VCaP (cell line): ENCODE measurements at regions not wholly inside any gene's neighbourhood (a gene's known extent, or its start where the extent isn't known, plus 50 kb on each side); places are given as distances from the start of the nearest gene placed in this dataset.

ENCODE experiments used
- H3K27ac ChIP-seq: fragments of 450-650 bp; 2 replicates; pipeline ENCODE4 v1.5.1; 2017
- TF ChIP-seq, protein P1 (sequence below): fragments of 450-650 bp; conservative IDR thresholded peaks from 2 replicates; pipeline ENCODE4 v1.5.1; 2017; ENCODE audit warnings: mild to moderate bottlenecking, moderate library complexity

DNA sequence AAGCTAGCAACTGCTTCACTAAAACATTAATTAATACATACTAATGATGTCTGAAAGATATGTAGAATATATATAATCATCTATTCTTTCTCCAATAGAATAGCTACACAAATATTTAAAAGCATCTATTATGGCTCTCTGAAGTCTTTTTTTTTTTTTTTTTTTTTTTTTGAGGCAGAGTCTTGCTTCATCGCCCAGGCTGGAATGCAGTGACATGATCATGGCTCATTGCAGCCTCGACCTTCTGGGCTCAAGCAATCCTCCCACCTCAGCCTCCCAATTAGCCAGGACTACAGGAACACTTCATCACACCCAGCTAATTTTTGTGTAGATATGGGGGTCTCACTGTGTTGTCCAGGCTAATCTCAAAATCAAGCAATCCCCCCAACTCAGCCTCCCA is 120.4 kb upstream of the KYNU start:
- TF ChIP-seq, protein P1, sequence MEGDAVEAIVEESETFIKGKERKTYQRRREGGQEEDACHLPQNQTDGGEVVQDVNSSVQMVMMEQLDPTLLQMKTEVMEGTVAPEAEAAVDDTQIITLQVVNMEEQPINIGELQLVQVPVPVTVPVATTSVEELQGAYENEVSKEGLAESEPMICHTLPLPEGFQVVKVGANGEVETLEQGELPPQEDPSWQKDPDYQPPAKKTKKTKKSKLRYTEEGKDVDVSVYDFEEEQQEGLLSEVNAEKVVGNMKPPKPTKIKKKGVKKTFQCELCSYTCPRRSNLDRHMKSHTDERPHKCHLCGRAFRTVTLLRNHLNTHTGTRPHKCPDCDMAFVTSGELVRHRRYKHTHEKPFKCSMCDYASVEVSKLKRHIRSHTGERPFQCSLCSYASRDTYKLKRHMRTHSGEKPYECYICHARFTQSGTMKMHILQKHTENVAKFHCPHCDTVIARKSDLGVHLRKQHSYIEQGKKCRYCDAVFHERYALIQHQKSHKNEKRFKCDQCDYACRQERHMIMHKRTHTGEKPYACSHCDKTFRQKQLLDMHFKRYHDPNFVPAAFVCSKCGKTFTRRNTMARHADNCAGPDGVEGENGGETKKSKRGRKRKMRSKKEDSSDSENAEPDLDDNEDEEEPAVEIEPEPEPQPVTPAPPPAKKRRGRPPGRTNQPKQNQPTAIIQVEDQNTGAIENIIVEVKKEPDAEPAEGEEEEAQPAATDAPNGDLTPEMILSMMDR: no peak
- H3K27ac ChIP-seq: no peak overlapping the region

DNA sequence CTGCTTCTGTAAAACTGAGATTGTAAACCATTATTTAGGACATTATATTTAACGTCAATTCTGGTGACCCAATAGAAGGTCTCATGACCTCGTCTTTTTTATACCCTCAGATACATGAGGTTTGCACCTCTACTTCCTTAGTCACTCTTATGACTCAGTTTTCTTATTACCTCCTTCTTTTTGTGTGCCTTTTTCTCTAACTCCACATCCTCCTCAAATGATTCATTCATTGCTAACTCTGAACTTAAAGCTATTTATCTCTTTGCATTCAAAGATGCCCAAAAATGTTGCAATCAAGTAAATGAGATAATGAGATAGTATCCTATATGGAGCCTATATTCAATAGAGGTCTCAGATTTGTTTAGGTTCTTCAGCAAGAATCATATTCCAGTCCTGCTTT is 121.0 kb upstream of the KYNU start:
- H3K27ac ChIP-seq: no peak overlapping the region
- TF ChIP-seq, protein P1: no peak

DNA sequence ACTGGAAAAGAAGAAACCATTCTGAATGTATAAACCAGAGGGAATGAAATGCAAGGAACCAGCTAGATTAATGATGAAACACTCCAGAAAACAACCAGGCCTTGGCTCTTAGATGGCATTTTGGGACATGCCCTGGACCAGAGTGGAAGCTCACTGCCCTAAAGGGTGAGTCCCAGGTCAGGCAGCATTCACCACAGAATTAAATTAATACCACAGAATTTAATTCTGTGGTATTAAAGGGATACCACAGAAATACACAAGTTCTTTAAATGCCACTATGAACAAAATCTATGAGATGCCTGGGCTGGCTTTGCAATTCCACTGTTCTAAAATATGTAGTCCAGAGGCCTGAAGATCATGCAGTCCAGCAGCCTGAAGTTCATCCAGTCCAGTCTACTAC is 122.3 kb upstream of the KYNU start:
- no peak overlapping the region for H3K27ac ChIP-seq
- TF ChIP-seq, protein P1: no peak

DNA sequence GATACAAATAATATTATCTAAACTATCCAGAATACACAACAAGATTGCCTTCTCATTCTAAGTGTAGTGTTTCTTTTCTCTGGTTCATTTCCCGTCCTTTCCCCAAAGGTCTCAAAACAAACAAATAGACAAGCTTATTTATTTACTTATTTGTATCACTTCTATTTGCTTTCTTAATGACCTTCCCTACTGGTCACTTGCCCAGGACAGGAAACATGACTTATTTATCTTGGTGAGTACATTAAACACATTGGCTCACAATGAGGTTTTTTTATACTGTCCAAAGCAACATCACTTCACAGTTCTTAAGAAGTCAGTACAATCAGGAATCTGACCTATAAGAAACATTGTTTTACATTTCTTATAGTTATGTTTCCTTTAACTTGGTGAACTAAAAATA is 123.3 kb upstream of the KYNU start:
- TF ChIP-seq, protein P1: no peak
- H3K27ac ChIP-seq: no peak overlapping the region

DNA sequence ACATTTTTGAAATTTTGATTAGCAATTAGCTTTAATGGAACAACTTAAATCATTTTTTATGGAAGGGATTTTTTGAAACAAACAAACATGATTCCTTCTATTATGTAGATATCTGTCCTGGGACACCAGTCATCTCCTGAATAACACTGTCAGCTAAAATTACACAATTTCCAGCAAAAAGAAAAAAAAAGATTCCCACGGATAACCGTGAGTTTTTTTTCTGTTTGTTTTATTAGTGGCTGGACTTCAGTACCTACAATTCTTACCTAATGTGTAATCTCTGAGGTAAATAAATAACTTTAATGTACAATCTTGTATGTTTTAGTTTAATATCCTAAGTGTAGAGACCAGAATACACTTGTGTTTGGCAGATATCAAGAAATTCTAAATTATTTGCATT is 126.6 kb upstream of the KYNU start:
- H3K27ac ChIP-seq: no peak overlapping the region
- TF ChIP-seq, protein P1: no peak

DNA sequence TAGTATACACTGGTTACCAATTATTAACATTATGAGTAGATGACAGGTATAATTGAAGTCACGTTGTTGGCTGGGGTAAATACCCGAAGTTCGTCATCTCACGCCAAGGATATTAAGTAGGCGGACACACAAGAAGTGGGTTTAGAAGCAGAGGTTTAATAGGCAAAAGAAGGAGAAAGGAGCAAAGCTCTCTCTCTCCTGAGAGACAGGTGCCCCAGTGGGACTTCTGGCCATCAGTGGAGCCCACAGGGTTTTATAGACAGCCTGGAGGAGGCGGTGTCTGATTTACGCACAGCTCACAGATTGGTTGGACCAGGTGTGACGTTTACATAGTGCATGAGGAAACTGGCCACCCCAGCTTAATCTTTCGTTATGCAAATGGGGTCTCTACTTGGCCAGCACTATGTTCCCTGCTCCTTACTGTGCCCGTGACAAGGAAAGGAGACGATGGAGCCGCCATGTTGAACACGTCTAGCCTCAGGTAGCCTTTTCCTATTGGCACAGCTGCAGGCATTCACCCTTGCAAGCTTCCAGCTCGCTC is 128.8 kb upstream of the KYNU start:
- no peak overlapping the region for H3K27ac ChIP-seq
- TF ChIP-seq, protein P1: no peak

DNA sequence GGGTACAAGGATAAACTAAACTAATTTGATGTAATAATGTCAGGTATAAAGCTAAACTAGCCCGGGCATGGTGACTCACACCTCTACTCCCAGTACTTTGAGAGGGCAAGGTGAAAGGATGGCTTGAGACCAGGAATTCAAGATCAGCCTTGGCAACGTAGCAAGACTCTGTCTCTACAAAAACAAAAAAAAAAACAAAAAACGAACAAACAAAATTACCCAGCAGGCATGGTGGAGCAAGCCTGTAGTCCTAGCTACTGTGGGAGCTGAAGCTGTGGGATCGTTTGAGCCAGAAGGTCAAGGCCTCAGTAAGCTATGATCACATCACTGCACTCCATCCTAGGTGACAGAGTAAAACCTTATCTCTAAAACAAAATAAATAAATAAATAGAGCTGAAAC is 131.8 kb upstream of the KYNU start:
- TF ChIP-seq, protein P1: no peak

More for the DNA sequence above, 131.8 kb upstream of the KYNU start:
- no peak overlapping the region for H3K27ac ChIP-seq
